GM18870 (cell line): ENCODE measurements at regions not wholly inside any gene's neighbourhood (a gene's known extent, or its start where the extent isn't known, plus 50 kb on each side); places are given as distances from the start of the nearest gene placed in this dataset.

Experiments used
- ATAC-seq: cut with Tn5 transposase; IDR thresholded peaks from one replicate; pipeline ENCODE4 v1.9.1; 2021; ENCODE audit warnings: moderate library complexity; ENCODE audit not compliant: unreplicated experiment

DNA sequence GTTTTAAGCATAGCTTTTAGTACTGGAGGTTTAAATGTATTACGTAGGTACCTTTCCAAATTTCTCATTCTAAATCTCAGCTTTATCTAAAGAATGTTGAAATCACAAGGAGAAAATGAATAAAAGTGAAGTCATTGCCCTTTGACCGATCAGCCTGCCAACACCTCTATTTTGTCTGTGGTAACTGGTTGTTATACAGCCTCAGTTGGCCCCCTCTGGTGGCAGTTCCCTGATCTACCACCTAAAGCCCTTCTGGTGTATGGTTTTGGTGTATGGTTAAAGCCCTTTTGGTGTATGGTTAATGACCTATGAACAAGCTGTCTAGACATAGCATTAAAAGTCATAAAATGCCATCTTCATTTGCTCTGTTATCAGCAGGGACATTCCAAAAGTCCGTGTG is 378.2 kb upstream of the AZI2 start:
- ATAC-seq = peak; percentile 88

DNA sequence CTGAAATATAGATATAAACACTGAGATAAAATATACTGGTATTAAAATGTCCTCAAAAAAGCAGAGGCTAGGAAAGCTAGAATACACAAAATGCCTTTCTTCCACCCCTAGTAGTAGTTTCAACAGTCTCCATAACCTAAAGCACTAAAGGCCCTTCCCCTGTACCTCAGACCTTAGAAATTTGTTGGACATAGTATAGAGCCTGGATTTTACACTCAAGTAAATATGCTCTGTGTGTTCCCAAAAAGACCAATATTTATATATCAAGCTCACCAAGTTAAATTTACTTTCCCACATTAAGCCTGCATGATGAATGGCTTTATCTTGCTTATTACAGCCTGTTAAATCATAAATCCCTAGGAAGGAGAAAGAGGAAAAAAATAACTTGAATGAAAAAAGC is 378.7 kb upstream of the AZI2 start:
- no peak for ATAC-seq

DNA sequence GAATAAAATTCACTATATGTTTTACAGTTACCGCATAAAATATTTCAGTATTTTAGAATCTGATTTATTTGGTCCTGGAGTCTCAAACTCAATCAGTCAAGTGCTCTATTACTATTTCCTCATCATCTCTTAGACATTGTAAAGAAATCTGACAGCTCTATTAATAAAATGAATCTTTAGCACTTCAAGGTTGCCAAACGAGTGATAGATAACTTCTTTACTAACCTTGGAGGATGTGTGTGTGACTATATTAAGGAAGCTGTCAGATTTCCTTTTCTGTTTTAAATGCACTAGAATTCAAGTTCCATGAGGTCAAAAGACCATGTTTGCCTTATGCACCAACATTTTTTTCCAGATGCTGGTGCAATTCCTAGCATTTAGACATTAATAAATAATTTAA is 389.8 kb upstream of the AZI2 start:
- no peak for ATAC-seq

DNA sequence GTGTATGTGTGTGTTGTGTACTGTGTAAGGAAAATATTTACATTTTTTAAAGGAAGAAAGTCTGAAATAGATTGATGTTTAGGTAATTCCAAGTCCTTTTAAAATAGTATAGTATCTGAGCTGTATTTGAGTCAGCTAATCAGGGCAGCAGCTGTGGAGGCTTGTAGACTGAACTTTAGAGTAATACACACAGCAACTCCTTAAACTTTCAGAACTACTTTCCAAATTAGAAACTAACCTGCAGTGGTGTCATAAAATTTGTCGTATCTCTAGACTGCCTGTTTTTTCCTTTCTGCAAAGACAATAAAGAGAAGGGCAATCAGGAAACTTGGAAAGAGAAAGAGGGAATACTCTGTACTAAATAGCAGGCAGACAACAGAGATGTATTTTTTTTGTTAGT is 391.0 kb upstream of the AZI2 start:
- no peak for ATAC-seq

DNA sequence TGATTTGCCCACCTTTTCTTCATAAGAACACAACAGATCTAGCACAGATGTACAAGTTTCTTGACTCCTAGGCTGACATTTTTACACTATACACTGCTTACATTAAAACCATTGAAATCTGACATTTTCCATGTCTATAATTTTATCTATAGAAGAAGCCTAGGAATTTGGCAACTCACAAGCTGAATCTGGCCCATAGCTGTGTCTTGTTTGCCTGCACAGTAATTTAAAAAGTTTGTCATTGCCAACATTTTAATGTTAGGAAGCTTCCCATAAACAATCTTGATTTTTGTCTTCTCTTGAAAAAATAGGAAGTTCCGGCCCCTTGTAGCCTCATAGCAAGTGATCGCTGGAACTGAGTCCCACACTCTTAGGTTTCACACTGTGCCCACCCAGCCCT is 394.6 kb upstream of the AZI2 start:
- ATAC-seq = no peak

DNA sequence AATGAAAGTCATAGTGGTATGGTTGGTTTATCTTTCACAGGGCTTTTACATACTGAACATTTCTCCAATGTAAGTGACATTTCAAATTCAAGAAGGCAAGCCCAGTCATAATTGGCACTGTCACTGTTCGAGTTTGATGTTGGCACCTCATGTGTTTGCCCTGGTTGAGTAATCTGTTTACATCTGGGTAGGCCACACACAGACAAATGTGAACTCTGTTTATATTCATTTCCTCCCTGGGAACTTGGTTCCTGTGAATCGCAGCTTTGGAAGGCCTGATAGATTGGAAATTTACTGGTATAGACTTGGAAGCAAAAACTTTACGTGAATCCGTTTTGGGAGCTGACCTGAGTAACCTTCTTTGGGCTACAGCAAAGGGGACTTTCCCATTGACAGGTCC is 395.2 kb upstream of the AZI2 start:
- no peak for ATAC-seq

DNA sequence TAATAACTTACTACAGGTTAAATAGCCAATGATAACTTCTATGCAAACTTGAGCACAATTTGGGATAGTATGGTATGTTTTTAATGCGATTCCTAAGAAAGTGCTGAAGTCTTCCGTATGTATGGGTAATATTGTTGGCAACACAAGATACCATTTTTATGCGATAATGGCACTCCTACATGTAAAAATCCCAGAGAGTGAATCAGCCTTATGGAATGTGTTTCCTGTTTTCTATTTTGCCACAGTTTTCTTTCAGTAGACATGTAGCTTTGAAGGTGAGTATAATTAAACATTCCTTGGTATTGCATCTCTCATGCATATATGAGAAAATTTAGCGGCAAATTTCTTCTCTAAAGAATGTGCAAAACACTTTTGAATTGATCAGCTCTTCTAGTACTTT is 396.8 kb upstream of the AZI2 start:
- no peak for ATAC-seq

DNA sequence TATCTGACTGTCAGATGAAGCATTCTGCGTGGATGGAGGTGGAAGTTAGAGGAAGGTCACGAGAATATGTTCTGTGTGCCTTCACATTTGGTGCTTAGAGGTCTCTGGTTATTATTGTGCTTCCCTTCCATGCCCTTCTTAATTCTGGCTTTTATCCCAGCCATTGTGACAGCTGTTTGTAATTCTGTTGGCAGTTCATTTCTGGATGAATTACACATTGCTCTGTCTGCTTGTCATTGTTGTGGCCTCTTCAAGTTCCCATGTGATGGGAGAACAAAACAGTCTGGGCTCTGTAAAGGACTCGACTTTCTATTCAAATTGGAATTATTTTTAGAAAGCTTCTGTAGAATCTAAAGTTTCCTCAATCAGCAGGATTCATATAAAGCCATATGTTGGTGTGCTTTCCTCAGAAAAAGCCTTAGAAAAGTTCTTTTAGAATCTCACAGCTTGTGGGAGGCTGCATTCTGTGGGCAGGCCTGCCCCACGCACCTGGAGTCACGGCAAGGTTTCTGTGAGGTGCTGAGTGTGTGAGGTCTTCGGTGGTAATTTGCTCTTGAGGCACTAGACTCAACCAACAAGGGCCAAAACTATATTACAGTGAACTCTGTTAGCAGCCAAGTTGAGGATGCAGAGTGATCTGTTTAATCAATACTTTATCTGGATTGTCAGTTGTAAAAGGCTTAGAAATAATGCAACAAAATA is 397.4 kb upstream of the AZI2 start:
- ATAC-seq = no peak

DNA sequence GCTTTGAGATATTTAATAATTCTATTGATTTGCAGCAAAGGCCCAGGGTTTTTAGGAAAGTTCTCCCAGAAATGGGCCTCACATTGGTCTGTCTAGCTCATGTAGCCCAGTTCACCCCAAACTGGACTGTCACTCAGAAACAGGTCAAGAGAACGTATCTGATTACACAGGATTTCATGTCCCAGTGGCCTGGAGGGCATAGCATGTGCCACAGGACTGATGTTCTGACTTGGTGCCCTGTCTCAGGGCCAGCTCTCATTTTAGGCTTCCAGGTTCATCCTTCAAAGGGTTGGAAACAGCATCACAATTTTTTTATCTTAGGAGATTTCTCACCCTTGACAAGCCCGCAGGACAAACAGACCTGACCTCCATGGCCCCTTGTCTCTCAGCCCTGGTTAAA is 398.4 kb upstream of the AZI2 start:
- ATAC-seq = no peak

DNA sequence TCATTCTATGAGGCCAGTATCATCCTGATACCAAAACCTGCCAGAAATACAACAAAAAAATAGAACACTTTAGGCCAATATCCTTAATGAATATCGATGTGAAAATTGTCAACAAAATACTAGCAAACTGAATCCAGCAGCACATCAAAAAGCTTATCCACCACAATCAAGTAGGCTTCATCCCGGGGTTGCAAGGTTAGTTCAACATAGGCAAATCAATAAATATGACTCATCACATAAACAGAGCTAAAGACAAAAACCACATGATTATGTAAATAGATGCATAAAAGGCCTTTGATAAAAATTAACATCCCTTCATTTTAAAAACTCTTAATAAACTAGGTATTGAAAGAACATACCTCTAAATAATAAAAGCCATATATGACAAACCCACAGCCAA is 403.2 kb upstream of the AZI2 start:
- no peak for ATAC-seq

DNA sequence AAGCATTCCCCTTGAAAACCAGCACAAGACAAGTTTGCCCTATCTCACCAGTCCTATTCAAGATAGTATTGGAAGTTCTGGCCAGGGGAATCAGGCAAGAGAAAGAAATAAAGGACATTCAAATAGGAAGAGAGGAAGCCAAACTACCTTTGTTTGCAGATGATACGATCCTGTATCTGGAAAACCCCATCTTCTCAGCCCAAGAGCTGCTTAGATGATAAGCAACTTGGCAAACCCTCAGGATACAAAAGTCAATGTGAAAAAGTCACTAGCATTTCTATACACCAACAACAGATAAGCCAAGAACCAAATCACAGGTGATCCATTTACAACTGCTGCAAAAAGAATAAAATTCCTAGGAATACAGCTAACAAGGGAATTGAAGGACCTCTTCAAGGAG is 403.7 kb upstream of the AZI2 start:
- no peak for ATAC-seq

DNA sequence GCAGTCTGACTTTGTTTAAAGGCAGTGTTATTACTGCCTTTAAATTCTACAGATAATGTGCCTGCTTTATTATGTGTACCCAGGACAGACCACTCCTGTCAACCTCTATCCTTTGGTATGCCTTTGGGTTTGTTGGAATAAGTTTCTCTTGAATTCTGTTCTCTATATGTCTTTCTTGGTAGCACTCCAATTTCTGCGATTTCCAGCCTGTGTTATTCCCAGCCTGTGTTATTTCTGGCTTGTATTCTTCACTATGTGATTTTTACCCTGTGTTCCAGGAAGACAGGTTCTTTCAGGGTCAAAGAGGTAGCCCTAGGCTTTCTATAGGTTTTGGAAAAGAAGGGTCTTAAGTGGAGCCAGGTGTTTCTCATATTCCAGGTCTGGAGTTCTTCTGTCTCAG is 407.4 kb upstream of the AZI2 start:
- ATAC-seq = no peak

DNA sequence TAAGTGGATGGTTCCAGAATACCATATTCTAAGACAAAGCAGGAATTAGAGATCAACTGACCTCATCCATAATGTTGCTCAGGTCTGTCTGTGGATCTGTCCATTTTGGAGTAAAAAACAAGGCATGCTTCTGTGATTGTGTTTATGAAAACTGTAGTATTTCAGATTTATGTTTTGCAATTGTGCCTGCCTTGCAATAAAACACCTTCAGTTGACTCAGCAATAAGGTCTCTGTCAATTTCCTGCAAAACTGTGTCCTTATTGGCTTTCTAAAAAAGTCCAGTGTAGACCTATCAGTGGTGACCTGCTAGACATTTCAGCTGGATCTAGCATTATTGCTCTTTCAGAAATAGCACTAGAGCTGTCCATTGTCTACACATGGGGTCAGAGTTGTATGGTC is 409.5 kb upstream of the AZI2 start:
- no peak for ATAC-seq

DNA sequence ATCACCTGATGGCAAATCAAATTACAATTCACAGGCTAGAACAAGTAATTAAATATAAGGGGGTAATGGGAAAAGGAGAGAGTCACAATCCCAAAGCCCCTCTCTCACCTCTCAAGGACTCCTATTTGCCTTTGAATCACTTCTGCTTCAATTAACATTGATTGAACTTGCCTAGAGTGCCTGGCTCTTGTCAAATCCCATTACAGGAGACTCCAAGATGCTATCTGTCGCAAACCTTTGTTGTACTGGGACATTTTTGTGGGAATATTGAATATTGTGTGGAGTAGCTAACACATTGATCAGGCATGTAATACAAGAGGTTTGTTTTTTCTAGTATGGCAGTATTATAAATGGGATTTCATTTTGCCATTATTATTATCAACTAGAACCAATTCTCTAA is 412.8 kb upstream of the AZI2 start:
- ATAC-seq = no peak

DNA sequence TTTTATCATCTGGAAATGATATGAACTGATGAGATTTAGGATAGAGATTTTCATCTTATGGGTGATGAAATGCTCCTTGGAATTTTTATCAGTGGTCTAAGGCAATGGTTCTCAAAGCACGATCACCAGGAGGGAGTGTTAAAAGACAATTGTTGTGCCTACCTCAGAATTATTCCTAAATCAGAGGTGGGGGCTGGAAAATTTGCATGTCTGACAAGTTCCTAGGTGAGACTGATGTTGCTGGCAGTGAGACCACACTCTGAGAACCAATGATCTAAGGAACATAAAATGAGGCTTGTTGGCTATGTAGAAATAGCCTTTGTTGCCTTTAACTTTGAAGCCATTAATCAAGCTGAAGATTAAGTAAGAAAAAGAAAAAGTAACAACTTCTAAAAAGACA is 416.6 kb upstream of the AZI2 start:
- ATAC-seq = no peak

DNA sequence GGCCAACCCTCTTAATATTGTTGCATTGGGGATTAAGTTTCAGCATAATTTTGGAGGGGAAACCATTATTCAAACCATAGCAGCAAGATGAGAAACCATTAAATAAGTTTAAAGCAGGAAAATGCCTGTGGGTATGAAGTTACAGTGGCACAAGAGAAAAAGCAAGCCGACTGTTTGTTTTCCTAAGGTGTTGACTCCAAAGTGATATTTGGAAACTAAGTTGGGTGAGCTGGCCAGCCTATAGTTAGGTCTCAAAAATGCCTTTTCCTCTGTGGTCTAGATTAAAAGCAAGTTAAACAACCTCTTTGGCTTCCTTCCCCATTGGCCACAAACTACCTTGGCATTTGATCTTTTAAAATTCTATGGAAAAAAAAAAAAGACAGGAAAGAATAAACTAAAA is 419.8 kb upstream of the AZI2 start:
- no peak for ATAC-seq

DNA sequence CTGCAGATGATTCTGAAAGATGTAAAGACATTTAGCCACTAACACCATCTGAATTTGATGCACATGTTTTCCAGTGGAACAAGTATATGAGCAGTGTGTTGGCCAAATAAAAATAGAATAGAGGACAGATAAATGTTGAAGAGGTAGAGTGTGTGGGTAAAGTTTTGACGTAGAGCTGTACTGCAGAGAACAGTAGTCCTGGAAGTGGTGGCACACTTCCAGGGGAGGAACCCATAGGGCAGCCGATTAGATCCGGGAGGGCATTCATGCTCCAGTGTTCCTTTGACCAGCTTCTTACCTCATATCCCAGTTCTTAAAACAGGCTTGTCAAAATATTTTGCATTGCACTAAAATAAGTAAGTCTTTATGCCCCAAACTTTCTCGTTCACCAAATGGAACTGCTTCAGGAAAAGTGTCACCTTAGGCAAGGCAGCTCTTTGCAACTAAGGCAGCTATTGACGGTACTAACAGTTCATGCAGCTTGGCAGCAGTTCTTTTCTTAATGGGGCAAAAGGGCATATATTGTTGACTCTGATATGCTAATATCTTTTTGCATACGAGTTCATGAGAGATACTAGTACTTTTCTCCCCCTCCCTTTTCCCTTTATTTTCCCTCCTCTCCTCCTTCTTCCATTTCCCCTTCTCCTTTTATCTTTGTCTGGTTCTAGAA is 429.3 kb upstream of the AZI2 start:
- ATAC-seq = no peak

DNA sequence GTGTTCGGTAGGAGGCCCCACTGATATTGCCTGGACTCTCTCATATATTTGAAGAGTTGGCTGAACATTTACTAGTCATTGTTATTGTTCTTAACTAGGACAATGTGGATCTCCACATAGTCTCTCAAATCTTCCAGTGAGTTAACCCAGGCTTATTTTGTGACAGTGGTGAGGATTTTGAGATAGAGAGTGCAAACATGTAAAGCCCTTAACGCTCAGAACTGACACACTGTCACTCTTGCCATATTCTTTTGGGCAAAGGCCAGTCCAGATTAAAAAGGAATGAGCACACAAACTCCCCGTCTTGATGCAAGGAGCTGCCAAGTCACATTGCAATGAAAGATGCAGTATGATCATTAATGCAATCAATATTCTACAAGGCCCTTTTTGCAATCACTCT is 431.9 kb upstream of the AZI2 start:
- no peak for ATAC-seq

DNA sequence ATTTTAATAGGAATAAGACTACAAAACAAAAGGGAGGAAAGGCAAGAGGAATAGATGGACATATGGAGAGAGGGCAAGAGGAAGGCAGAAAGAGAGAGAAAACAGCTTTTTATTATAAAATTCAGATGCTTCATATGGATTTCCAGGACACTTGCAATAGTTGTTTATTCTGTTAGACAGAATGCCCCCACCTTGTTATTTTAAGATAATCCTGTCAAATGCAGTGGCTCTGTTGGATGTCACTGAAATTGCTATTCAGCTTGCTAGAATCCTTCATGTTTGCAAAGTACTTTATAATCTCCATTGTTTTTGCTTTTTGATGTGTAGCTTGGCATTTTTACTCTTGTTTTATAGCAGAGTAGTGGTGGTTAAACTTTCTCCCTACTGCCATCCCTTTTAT is 432.4 kb upstream of the AZI2 start:
- ATAC-seq = no peak

DNA sequence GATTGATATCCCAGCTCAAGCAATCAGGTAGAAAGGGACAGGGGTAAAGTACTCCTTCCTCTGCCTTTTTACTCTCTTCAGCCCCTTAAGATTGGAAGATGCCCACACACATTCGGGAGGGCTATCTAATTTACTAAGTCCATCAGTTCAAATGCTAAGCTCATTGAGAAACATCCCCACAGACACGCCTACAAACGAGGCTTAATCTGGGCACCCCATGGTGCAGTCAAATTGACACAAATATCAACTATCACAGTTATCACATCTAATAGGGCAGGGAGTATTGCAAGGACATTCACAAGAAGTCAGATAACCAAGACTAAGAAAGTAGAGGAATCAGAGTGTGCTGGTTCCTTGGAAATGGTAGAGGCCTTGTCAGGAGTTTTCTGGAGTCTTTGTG is 437.8 kb upstream of the AZI2 start:
- no peak for ATAC-seq

DNA sequence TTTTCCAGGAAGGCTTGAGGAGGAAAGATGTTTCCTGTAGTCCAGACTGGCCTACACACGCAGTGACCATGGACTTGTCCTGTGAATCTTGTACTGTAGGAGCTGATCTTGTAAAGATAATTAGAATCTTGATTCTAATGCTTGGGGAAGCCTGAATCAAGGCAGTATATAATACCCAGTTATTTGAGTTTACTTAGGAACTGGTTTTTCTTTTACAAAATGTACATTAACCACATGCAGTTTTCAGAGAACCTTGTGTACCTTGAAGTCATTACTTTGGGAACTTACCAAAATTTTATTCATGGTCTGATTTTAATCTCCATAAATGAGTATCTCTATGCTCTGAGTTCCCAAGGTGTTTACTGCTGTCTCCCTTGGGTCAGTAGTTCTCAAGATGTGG is 439.9 kb upstream of the AZI2 start:
- ATAC-seq = no peak

DNA sequence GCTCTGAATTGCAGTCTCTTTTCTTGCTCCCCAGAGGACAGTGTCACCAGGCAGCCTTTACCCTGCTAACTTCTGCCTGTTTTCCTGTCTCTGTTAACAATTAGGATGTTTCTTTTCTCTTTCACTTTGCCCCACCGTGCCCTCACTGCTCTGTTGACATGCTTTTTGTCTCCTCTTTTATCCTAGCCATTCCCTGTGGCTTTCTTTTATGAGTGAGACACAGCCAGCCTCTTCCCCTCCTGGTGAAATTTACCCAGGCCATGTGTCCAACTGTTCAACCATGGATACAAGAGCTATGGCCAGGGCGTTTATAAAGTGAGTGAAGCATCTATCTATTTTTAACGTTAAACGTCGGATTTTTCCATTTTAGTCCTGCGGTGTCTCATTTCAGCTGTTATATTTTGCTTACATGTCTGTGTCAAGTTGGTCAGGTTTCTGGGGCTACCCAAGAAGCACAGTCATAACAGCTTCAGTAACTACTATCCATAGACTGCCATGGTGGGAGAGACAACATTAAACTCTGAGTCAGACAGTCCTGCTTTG is 443.2 kb upstream of the AZI2 start:
- ATAC-seq = no peak

DNA sequence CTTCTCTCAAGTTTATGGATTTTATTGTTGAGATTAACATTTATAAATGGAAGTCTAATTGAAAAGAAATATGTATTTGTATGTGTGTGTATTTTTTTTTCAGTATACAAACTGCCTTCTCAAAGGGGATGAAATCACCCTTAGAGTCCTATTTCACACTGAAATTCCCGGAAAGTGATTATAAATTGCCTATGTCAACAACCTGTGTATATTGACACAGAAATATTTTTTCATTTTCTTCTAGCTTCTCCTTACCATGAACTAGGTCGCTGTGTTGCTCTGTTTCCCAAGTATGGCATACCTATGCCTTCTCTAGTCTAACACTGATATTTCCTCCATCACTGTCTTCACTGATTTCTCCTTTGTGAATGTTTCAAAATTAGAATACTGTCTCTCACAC is 444.0 kb upstream of the AZI2 start:
- no peak for ATAC-seq
